ENCODE measurements at regions not wholly inside any gene's neighbourhood (a gene's known extent, or its start where the extent isn't known, plus 50 kb on each side); places are given as distances from the start of the nearest gene placed in this dataset.

GRCh38 chr13:112005925-112006324 is 61.0 kb upstream of the SOX1 start:
- no peak for ATAC-seq (ENCODE audit: poor library complexity)
- DNase-seq: no peak
- intact Hi-C loops (cut with DNase I): no loop called here

DNA sequence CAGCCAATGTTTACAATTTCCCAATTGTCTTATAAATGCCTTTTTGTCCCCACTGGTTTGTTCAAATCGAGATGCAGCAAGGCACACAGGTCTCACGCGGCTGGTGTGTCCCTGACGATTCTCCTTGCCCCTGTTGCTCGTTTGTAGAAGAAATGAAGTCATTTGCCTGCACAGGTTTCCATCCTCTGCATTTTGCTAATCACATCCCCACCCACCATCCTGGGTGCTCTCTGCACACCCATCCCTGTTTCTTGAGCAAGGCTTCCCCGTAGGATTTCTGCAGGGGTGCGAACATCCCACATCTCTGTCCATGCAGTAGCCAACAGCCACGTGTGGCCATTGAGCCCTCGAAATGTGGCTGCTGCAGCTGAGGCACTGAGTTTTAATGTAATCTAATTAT is 59.8 kb upstream of the SOX1 start:
- ATAC-seq (ENCODE audit: poor library complexity) (no peak), DNase-seq (no peak)
- intact Hi-C loops (cut with DNase I): no loop called here

DNA sequence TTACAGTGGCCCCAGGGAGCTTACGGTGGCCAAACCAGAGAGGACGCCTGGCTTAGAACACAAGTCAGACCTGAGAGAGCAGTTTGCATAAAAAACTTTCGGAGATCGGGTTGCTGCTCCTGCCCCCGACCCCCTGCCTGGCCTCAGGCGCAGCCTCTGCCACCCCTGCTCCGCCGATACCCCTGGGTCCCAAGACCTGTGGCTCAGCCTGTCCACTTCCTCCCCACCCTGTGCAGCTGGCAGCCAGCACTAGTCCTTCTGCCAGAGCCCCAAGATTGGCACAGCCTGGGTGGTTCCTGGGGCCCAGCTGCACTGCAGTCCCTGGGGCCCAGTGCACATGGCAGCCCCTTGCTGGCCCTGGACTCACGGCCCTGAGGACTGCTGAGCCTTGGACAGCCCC is 56.2 kb upstream of the SOX1 start:
- no peak for ATAC-seq (ENCODE audit: poor library complexity)
- no peak for DNase-seq
- intact Hi-C loops (cut with DNase I): no loop called here

- intact Hi-C loops (cut with DNase I): no loop called here
- ATAC-seq (ENCODE audit: poor library complexity): no peak
- no peak for DNase-seq
Observed at GRCh38 chr13:112012016-112012704, 54.8 kb upstream of the SOX1 start.

- no peak for DNase-seq
- no peak for ATAC-seq (ENCODE audit: poor library complexity)
- intact Hi-C loops (cut with DNase I): no loop called here
Observed at GRCh38 chr13:112012705-112013085, 54.3 kb upstream of the SOX1 start.

- ATAC-seq (ENCODE audit: poor library complexity) (no peak), DNase-seq (no peak)
- intact Hi-C loops (cut with DNase I): no loop called here
Observed at GRCh38 chr13:112013665-112014064, 53.3 kb upstream of the SOX1 start.

- ATAC-seq (ENCODE audit: poor library complexity) (no peak), DNase-seq (no peak)
- intact Hi-C loops (cut with DNase I): no loop called here
Observed at GRCh38 chr13:112014857-112015256, 52.1 kb upstream of the SOX1 start.

All from Right ventricle myocardium superior (tissue), 1 donor.